ENCODE measurements at regions not wholly inside any gene's neighbourhood (a gene's known extent, or its start where the extent isn't known, plus 50 kb on each side); places are given as distances from the start of the nearest gene placed in this dataset.

DNA sequence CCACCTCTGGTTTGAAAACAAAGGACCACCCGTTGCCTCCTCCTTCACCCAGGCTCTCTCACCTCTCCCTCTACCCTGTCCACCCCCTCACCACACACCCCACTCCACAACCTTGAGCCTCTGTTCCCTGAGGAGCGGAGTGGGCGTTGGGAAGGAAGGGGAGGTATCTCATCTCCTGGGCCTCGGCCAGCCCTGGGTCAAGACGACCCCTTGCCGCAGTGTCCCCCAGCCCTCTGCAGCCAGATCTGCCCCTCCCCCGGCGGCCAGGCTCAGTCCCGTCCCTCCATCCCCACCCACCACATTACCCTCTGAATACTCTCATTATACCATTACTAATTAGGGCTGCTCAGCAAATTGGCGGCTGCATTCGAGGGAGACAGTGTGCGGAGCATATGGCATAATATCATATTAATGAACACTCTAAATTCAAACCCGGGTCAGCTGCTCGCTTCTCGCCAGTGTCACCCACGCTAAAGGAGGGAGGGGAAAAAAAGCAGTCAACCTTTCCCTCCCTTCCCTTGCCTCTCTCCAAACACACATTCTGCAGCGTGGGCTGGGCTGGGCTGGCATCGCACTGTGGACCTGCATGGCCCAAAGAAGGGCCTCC lies 123.2 kb upstream of the LHX1 start:
- Histone ChIP-seq H2BK15ac (ENCODE audit: low read length) (no peak overlapping the region), H2AFZ (ENCODE audit: low read length) (no peak overlapping the region), H2AK5ac (ENCODE audit: low read depth, low read length) (no peak overlapping the region), H3K4me1 (replicated peaks in 1 of 4; ENCODE audit: control insufficient read depth in 3 of 4, insufficient read depth in 4 of 4, low read length in 3 of 4) (peaks cover 3 to 30% (median 16%) of the 10 kb centered on the region in 4 experiments), H3K36me3 (ENCODE audit: control insufficient read depth in 2 of 4, insufficient read depth in 4 of 4, low read length in 3 of 4) (no peaks in the 10 kb centered on the region), H3K4me2 (ENCODE audit: insufficient read depth in 1 of 2, low read depth in 2 of 2, low read length in 2 of 2) (0 out of 4 replicates have a peak overlapping the region, but pooled peaks of 1 of the 2 experiments have one; percentile 20), H3K79me2 (ENCODE audit: control insufficient read depth in 1 of 2, insufficient read depth in 2 of 2, low read length in 2 of 2) (no peaks in the 10 kb centered on the region), H3K79me1 (ENCODE audit: low read depth, low read length) (0 out of 2 replicates have a peak, but pooled peaks cover 2% of the 10 kb centered on the region), H4K20me1 (replicated peaks in 1 of 2; ENCODE audit: control insufficient read depth in 1 of 2, insufficient read depth in 2 of 2, low read length in 2 of 2) (peaks cover 0 to 2% of the 10 kb centered on the region in 2 experiments), H3K9ac (replicated peaks in 1 of 4; ENCODE audit: extremely low read depth in 1 of 4, low read depth in 3 of 4, low read length in 3 of 4) (no peak overlapping the region), H3K23ac (ENCODE audit: insufficient read length) (no peak overlapping the region), H4K8ac (ENCODE audit: extremely low read depth, insufficient read depth, low read length) (no peak overlapping the region), H4K91ac (replicated peaks; ENCODE audit: insufficient read length, low read length) (peak overlapping the region; percentile 1), H4K5ac (ENCODE audit: insufficient read length, low read depth, low read length) (no peak overlapping the region), H3K4me3 (ENCODE audit: extremely low read depth in 1 of 4, insufficient read depth in 2 of 4, low read depth in 3 of 4, low read length in 4 of 4) (no peak overlapping the region), H3K27ac (ENCODE audit: low read depth, low read length) (no peak overlapping the region), H3K18ac (ENCODE audit: extremely low read depth, low read length) (peak overlapping the region; percentile 26), H3K23me2 (ENCODE audit: low read depth, low read length) (0 out of 2 replicates have a peak, but pooled peaks cover 2% of the 10 kb centered on the region), H2BK20ac (ENCODE audit: low read length) (peak overlapping the region; percentile 62; the same call in 1 of the 2 replicates), H3K9me3 (ENCODE audit: insufficient read depth in 2 of 2, low read depth in 1 of 2, low read length in 1 of 2) (no peaks in the 10 kb centered on the region), H3K14ac (ENCODE audit: insufficient read length) (no peak overlapping the region), H2BK5ac (ENCODE audit: low read depth, low read length) (peak overlapping the region; percentile 18; the same call in 1 of the 2 replicates), H3K27me3 (replicated peaks in 1 of 4; ENCODE audit: control insufficient read depth in 3 of 4, extremely low read depth in 1 of 4, insufficient read depth in 3 of 4, low read length in 3 of 4) (peaks cover 0 to 8% (median 4%) of the 10 kb centered on the region in 4 experiments; a peak in 3 of 7 replicates), H2BK12ac (ENCODE audit: low read depth, low read length) (peak overlapping the region; percentile 52; the same call in 1 of the 2 replicates), H3K4ac (replicated peaks; ENCODE audit: insufficient read length, low read depth, low read length) (peak overlapping the region; percentile 24), H2BK120ac (replicated peaks; ENCODE audit: low read depth, low read length) (peak overlapping the region; percentile 26), H3K56ac (replicated peaks; ENCODE audit: insufficient read length, low read depth, low read length) (no peak overlapping the region)
- 69% methylated on average over 16 of the region's 18 CpGs; no CpG with 5 or more reads in 1 of the 2 experiments for WGBS, 2 experiments (ENCODE audit: extremely low coverage in 1 of 2, insufficient coverage in 1 of 2, insufficient read length in 1 of 2, insufficient replicate concordance in 2 of 2, low coverage in 1 of 2, low lambda C conversion rate in 2 of 2, missing lambda C conversion rate in 1 of 2)
- DNase-seq (ENCODE audit: low read depth in 1 of 2, low spot score in 2 of 2) (no peak), FAIRE-seq (no peak)
- TF ChIP-seq, protein P1, sequence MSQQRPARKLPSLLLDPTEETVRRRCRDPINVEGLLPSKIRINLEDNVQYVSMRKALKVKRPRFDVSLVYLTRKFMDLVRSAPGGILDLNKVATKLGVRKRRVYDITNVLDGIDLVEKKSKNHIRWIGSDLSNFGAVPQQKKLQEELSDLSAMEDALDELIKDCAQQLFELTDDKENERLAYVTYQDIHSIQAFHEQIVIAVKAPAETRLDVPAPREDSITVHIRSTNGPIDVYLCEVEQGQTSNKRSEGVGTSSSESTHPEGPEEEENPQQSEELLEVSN (IDR thresholded peaks at IDR 0.05) = peak; percentile 25; the same call in 1 of the 2 replicates
- TF ChIP-seq, protein P2, sequence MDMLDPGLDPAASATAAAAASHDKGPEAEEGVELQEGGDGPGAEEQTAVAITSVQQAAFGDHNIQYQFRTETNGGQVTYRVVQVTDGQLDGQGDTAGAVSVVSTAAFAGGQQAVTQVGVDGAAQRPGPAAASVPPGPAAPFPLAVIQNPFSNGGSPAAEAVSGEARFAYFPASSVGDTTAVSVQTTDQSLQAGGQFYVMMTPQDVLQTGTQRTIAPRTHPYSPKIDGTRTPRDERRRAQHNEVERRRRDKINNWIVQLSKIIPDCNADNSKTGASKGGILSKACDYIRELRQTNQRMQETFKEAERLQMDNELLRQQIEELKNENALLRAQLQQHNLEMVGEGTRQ (IDR thresholded peaks at IDR 0.05; ENCODE audit: low read length) = no peak
- no peak for TF ChIP-seq POLR2AphosphoS5 (IDR thresholded peaks at IDR 0.05; ENCODE audit: low read depth, low read length)
- TF ChIP-seq, protein P3, sequence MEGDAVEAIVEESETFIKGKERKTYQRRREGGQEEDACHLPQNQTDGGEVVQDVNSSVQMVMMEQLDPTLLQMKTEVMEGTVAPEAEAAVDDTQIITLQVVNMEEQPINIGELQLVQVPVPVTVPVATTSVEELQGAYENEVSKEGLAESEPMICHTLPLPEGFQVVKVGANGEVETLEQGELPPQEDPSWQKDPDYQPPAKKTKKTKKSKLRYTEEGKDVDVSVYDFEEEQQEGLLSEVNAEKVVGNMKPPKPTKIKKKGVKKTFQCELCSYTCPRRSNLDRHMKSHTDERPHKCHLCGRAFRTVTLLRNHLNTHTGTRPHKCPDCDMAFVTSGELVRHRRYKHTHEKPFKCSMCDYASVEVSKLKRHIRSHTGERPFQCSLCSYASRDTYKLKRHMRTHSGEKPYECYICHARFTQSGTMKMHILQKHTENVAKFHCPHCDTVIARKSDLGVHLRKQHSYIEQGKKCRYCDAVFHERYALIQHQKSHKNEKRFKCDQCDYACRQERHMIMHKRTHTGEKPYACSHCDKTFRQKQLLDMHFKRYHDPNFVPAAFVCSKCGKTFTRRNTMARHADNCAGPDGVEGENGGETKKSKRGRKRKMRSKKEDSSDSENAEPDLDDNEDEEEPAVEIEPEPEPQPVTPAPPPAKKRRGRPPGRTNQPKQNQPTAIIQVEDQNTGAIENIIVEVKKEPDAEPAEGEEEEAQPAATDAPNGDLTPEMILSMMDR (IDR thresholded peaks at IDR 0.05; ENCODE audit: control extremely low read depth in 1 of 3, insufficient read depth in 1 of 3, low read depth in 1 of 3, low read length in 3 of 3) = no peak
- no peak for TF ChIP-seq TAF7 (optimal IDR thresholded peaks at IDR 0.05; ENCODE audit: borderline replicate concordance, low read depth, low read length)
- TF ChIP-seq KDM4A (IDR thresholded peaks at IDR 0.05; ENCODE audit: low read depth, low read length, severe bottlenecking) = no peak
- TF ChIP-seq EZH2 (IDR thresholded peaks at IDR 0.05; ENCODE audit: low read depth, low read length, severe bottlenecking) = no peak
- no peak for TF ChIP-seq POLR2A (IDR thresholded peaks at IDR 0.05; ENCODE audit: control extremely low read depth in 1 of 2, low read depth in 2 of 2, low read length in 2 of 2)
- POLR2A ChIA-PET (ENCODE audit: partially characterized antibody) = interaction anchor here (1.0 kb wide), 1 partner anchor 59 kb away, joined by 4 read pairs; no protein-coding TSS in a partner anchor
- CTCF ChIA-PET (ENCODE audit: partially characterized antibody) = interaction anchor here (0.8 to 2.5 kb wide), 3 partner anchors 11 to 233 kb away, joined by 3 to 7 read pairs (median 3); no protein-coding TSS in a partner anchor
